Left ventricle myocardium inferior (tissue), 1 donor: ENCODE measurements at regions not wholly inside any gene's neighbourhood (a gene's known extent, or its start where the extent isn't known, plus 50 kb on each side); places are given as distances from the start of the nearest gene placed in this dataset.
"Not testable (repeated sequence)": the region's sequence is repeated elsewhere in the genome, so short reads cannot be mapped to it uniquely, and the experiment has no call there.

Experiments
- DNase-seq: peaks from one replicate; pipeline ENCODE4 v3.0.0-alpha.2; 2020
- H3K27ac ChIP-seq: fragments of 200-600 bp; replicated peaks from 2 replicates; pipeline ENCODE4 v1.8.0; 2021
- H3K27me3 ChIP-seq: fragments of 200-600 bp; 2 replicates; pipeline ENCODE4 v1.8.0; 2021; ENCODE audit warnings: low read depth
- H3K36me3 ChIP-seq: fragments of 200-600 bp; 2 replicates; pipeline ENCODE4 v1.8.0; 2021
- H3K4me1 ChIP-seq: fragments of 200-600 bp; 2 replicates; pipeline ENCODE4 v1.8.0; 2021
- H3K4me3 ChIP-seq: fragments of 200-600 bp; 2 replicates; pipeline ENCODE4 v1.8.0; 2021; ENCODE audit warnings: mild to moderate bottlenecking, moderate library complexity
- H3K9me3 ChIP-seq: fragments of 200-600 bp; replicated peaks from 2 replicates; pipeline ENCODE4 v1.8.0; 2021
- intact Hi-C: fragments of 100-400 bp; cut with micrococcal nuclease; formaldehyde crosslinking; loops from one replicate; pipeline ENCODE4 v1.11.0; 2022
- donor health status: DM: no; HTN: yes; CAD: no; lungs with severe emphysema.

DNA sequence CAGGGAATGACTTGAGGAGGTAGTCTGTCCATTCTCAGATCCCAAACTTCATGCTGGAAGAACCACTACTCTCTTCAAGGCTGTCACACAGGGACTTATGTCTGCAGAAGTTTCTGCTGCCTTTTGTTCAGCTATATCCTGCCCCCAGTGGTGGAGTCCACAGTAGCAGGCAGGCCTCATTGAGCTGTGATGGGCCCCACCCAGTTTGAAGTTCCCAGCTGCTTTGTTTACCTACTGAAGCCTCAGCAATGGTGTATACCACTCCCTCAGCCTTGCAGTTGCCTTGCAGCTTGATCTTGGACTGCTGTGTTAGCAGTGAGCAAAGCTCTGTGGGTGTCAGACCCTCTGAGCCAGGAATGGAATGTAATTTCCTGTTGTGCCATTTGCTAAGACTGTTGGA, 212.0 kb downstream of the CDY2B start:
- H3K27me3 ChIP-seq, H3K4me1 ChIP-seq, intact Hi-C loops, H3K27ac ChIP-seq, H3K9me3 ChIP-seq, H3K36me3 ChIP-seq, H3K4me3 ChIP-seq, DNase-seq: not testable (repeated sequence)

DNA sequence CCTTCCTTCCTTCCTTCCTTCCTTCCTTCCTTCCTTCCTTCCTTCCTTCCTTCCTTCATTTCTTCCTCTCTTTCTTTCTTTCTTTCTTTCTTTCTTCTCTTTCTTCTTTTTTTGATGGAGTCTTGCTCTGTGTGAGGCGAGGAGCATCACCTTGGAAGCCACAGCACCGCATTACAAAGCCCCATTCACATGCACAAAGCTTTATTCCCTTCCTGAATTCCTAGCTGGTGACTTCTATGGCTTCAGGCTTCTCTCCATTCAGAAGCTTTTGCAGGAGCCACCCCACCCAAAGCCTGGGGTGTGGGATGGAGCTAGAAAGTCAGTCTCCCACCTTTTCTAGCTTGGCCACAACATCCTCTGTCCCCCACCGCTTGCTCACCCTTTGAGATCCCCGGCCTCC, 237.0 kb downstream of the CDY2B start:
- H3K4me3 ChIP-seq, H3K4me1 ChIP-seq, H3K36me3 ChIP-seq, DNase-seq, H3K9me3 ChIP-seq, intact Hi-C loops, H3K27ac ChIP-seq, H3K27me3 ChIP-seq: not testable (repeated sequence)

DNA sequence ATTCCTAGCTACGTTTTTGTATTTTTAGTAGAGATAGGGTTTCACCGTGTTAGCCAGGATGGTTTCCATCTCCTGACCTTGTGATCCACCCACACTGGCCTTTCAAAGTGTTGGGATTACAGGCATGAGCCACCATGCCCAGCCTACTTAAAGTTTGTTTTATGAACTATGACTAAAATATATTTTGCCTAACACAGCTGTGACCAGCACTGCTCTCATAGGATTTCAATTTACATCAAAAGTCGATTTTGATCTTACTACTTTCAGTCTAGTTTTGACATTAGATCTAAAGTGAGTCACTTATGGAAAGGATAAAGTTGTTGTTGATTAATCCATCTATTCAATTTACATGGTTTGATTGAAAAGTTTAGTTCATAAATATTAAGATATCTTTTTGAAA, 245.5 kb downstream of the CDY2B start:
- H3K4me1 ChIP-seq, intact Hi-C loops, H3K27ac ChIP-seq, H3K9me3 ChIP-seq, H3K4me3 ChIP-seq, H3K27me3 ChIP-seq, H3K36me3 ChIP-seq, DNase-seq: not testable (repeated sequence)

DNA sequence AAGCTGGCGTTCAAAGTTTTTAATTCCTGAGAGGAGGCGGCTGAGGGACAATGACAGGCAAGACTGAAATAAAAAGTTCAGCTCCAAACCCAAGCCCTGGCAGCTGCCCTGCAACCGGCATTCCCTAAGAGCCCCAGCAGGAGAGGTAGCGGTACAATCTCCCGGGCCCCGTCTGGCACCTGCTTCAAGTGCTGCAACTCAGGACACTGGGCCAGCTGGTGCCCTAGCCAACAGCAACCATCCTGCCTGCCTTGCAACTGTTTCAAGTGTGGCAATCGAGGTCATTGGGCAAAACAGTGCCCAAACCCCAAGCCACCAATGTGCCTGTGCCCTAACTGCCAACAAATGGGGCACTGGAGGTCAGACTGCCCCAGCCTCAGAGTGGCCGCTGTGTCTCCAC, 268.8 kb downstream of the CDY2B start:
- DNase-seq, H3K4me3 ChIP-seq, H3K36me3 ChIP-seq, intact Hi-C loops, H3K27ac ChIP-seq, H3K27me3 ChIP-seq, H3K9me3 ChIP-seq, H3K4me1 ChIP-seq: not testable (repeated sequence)

- H3K36me3 ChIP-seq, H3K27ac ChIP-seq, H3K9me3 ChIP-seq, H3K27me3 ChIP-seq, intact Hi-C loops, DNase-seq, H3K4me3 ChIP-seq, H3K4me1 ChIP-seq: not testable (repeated sequence)
Measured at GRCh38 chrY:17610649-17611048, 269.4 kb downstream of the CDY2B start.

GRCh38 chrY:17607150-17607549, 272.9 kb downstream of the CDY2B start:
- H3K4me3 ChIP-seq, DNase-seq, H3K27ac ChIP-seq, H3K4me1 ChIP-seq, intact Hi-C loops, H3K27me3 ChIP-seq, H3K36me3 ChIP-seq, H3K9me3 ChIP-seq: not testable (repeated sequence)

DNA sequence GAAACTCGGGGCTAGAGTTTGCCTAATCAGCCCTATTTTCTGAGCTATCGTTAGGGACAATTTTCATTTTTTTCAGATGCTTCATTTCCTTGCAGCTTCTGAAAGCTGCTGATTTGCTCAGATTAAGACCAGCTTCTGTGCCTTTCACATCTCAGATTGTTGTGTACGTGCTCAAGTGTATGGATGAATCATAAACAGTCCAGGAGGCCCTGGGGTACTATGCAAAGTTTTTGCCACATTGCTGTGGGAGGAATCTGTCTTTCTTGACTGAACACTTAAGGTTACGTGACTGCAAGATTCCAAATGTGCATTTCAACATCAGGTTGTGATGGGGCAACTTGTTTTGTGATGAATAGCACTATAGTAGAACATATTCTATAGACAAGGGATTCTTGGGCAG, 280.8 kb downstream of the CDY2B start:
- H3K4me3 ChIP-seq, H3K9me3 ChIP-seq, DNase-seq, H3K27me3 ChIP-seq, intact Hi-C loops, H3K36me3 ChIP-seq, H3K27ac ChIP-seq, H3K4me1 ChIP-seq: not testable (repeated sequence)

- H3K36me3 ChIP-seq, H3K9me3 ChIP-seq, H3K27me3 ChIP-seq, DNase-seq, intact Hi-C loops, H3K4me3 ChIP-seq, H3K4me1 ChIP-seq, H3K27ac ChIP-seq: not testable (repeated sequence)
Measured at GRCh38 chrY:17593748-17594147, 286.3 kb downstream of the CDY2B start.

- H3K4me3 ChIP-seq, H3K4me1 ChIP-seq, H3K9me3 ChIP-seq, DNase-seq, H3K36me3 ChIP-seq, intact Hi-C loops, H3K27me3 ChIP-seq, H3K27ac ChIP-seq: not testable (repeated sequence)
Measured at GRCh38 chrY:17579956-17580519, 300.0 kb downstream of the CDY2B start.

- H3K36me3 ChIP-seq, intact Hi-C loops, H3K4me1 ChIP-seq, H3K9me3 ChIP-seq, DNase-seq, H3K27ac ChIP-seq, H3K27me3 ChIP-seq: not testable (repeated sequence)
- H3K4me3 ChIP-seq, result peak overlapping the region; percentile 52
Measured at GRCh38 chrY:17579131-17579955, 300.7 kb downstream of the CDY2B start.

GRCh38 chrY:17563114-17563513, 316.9 kb downstream of the CDY2B start:
- DNase-seq, intact Hi-C loops, H3K36me3 ChIP-seq: not testable (repeated sequence)

More at GRCh38 chrY:17563114-17563513, 316.9 kb downstream of the CDY2B start:
- H3K4me3 ChIP-seq, H3K9me3 ChIP-seq, H3K27ac ChIP-seq, H3K27me3 ChIP-seq, H3K4me1 ChIP-seq: not testable (repeated sequence)
